Hematopoietic multipotent progenitor cell treated with erythropoietin and hydrocortisone succinate and interleukin-3 and kit ligand, for 15 days (in vitro differentiated cells): ENCODE measurements at regions not wholly inside any gene's neighbourhood (a gene's known extent, or its start where the extent isn't known, plus 50 kb on each side); places are given as distances from the start of the nearest gene placed in this dataset.
"Not testable (repeated sequence)": the region's sequence is repeated elsewhere in the genome, so short reads cannot be mapped to it uniquely, and the experiment has no call there.

ENCODE experiments used
- DNase-seq: peaks from one replicate; pipeline ENCODE4 v3.0.0-alpha.2; 2015; ENCODE audit warnings: low spot score

GRCh38 chr7:128561116-128561722, 84.7 kb downstream of the METTL2B start:
- not testable (repeated sequence) for DNase-seq

GRCh38 chr7:128562795-128563194, 86.2 kb downstream of the METTL2B start:
- DNase-seq, result not testable (repeated sequence)

GRCh38 chr7:128564123-128564700, 87.7 kb downstream of the METTL2B start:
- not testable (repeated sequence) for DNase-seq

- DNase-seq, result not testable (repeated sequence)
Observed at GRCh38 chr7:128564932-128565864, 88.7 kb downstream of the METTL2B start.

GRCh38 chr7:128575277-128575676, 96.8 kb upstream of the GARIN1A start:
- DNase-seq, result not testable (repeated sequence)

- DNase-seq, result not testable (repeated sequence)
Observed at GRCh38 chr7:128576953-128577352, 95.1 kb upstream of the GARIN1A start.

GRCh38 chr7:128579843-128580242, 92.2 kb upstream of the GARIN1A start:
- DNase-seq, result not testable (repeated sequence)

- DNase-seq, result not testable (repeated sequence)
Observed at GRCh38 chr7:128581100-128581499, 91.0 kb upstream of the GARIN1A start.

GRCh38 chr7:128581825-128582561, 90.1 kb upstream of the GARIN1A start:
- not testable (repeated sequence) for DNase-seq

GRCh38 chr7:128586715-128587114, 85.4 kb upstream of the GARIN1A start:
- not testable (repeated sequence) for DNase-seq

- DNase-seq, result no peak
Observed at GRCh38 chr7:128591705-128592104, 80.4 kb upstream of the GARIN1A start.

GRCh38 chr7:128592209-128592608, 79.9 kb upstream of the GARIN1A start:
- not testable (repeated sequence) for DNase-seq

GRCh38 chr7:128594061-128594460, 78.0 kb upstream of the GARIN1A start:
- not testable (repeated sequence) for DNase-seq

- not testable (repeated sequence) for DNase-seq
Observed at GRCh38 chr7:128596336-128597128, 75.6 kb upstream of the GARIN1A start.

GRCh38 chr7:128598946-128599345, 73.1 kb upstream of the GARIN1A start:
- not testable (repeated sequence) for DNase-seq

- DNase-seq, result peak; percentile 63
Observed at GRCh38 chr7:128608678-128609421, 63.2 kb upstream of the GARIN1A start.

- DNase-seq, result not testable (repeated sequence)
Observed at GRCh38 chr7:128613366-128613765, 58.7 kb upstream of the GARIN1A start.

- not testable (repeated sequence) for DNase-seq
Observed at GRCh38 chr7:128614812-128615211, 57.3 kb upstream of the GARIN1A start.

GRCh38 chr7:128616799-128617198, 55.3 kb upstream of the GARIN1A start:
- DNase-seq, result not testable (repeated sequence)
